DMS114 treated with DMSO at 0.1 percent for 48 hours (cell line): ENCODE measurements at regions not wholly inside any gene's neighbourhood (a gene's known extent, or its start where the extent isn't known, plus 50 kb on each side); places are given as distances from the start of the nearest gene placed in this dataset.
"Not testable (repeated sequence)": the region's sequence is repeated elsewhere in the genome, so short reads cannot be mapped to it uniquely, and the experiment has no call there.

Experiments
- DNase-seq: peaks from one replicate; lab custom pipeline; 2025; ENCODE audit not compliant: unreplicated experiment; lab: John Stamatoyannopoulos, UW

DNA sequence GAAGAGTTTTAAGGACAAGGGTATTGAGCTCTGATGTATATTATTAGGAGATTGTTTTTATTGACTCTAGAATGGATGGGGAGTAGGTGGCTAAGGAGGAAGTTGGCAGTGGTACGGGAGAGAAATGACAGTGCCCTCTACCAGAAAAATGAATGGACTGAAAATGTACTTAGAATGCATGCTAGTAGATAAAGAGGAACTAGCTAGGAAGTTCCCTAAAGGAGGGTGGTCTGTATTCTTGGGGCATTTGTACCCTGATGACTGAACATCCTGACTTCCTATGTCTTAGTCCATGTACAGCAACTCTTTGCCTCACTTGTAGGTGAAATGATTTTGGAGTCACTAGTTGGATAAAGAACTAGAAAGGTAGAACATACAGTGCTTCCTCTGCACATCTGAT, 581.5 kb upstream of the RBFOX1 start:
- DNase-seq, result no peak

- DNase-seq, result no peak
Observed at GRCh38 chr16:6749698-6750097, 582.9 kb upstream of the RBFOX1 start.

GRCh38 chr16:6736302-6736701, 596.3 kb upstream of the RBFOX1 start:
- DNase-seq, result not testable (repeated sequence)

- DNase-seq, result no peak
Observed at GRCh38 chr16:6735631-6736030, 597.0 kb upstream of the RBFOX1 start.

DNA sequence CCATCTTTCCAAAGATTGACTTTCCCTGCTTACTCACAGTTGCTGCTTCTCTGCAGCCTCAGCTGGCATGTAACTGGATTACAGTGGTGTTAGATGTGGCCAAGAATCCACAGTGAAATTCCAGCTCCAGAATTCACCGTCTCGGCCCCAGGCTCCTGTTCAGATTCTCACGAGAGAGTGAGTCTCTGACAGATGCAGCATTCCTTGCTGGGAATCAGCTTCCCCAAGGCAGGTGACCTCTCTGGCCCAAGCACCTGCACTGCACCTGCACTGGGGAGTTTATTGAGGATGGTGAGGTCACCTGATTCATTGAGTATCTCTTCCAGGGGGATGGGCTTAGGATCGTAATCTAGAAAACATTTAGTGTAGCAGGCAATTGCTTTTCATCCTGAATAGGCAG, 600.5 kb upstream of the RBFOX1 start:
- DNase-seq, result no peak

- no peak for DNase-seq
Observed at GRCh38 chr16:6728381-6728780, 604.3 kb upstream of the RBFOX1 start.

DNA sequence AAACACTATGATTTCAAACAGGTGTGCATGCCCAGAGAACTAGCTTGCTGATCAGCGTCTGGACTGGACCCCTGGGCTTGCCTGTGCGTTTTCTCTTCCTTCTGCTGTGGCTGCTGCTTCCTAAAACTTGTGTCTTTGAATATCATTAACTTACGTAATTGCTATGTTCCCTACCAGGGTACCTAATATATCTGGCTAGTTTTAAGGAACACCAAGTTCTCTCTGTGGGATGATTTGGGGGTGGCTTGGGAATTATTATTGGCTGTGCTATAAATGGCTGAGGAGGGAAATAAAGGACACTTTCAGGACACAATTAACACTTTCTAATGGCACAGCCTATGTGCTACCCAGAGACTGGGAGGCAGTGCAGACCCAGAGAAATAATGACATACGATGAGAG, 606.0 kb upstream of the RBFOX1 start:
- DNase-seq, result no peak

DNA sequence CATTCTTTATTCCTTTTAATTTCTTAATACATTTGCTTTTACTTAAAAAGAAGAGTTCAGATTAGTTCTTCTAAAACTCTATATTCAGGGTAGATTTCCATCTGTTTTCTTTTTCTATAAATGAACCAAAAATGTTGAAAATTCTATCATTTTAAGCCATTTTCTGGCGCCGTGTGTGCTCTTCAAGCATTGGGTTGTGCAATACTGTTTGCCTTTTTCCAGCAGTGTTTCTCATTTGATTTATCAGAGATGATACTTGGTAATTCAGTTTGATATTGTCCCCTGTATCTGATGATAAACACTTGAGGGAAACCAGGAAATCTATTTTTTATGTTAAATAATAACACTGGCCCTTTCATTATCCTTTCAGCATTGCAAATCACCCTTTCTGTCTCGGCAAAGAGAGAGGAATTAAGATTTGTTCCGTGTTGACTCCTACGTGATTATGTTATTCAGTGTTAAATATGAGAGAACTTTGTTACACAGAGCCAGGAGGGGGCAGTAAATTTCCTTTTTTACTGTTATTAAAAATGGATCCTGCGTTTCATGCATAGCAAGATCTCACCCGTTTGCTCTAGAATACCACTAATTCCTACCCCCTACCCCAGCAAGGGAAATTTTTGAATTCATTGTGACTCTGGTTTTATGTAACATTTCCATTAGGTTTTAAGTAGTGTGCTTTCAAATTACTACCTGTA, 606.9 kb upstream of the RBFOX1 start:
- DNase-seq, result no peak

- DNase-seq, result not testable (repeated sequence)
Observed at GRCh38 chr16:6725206-6725605, 607.4 kb upstream of the RBFOX1 start.

DNA sequence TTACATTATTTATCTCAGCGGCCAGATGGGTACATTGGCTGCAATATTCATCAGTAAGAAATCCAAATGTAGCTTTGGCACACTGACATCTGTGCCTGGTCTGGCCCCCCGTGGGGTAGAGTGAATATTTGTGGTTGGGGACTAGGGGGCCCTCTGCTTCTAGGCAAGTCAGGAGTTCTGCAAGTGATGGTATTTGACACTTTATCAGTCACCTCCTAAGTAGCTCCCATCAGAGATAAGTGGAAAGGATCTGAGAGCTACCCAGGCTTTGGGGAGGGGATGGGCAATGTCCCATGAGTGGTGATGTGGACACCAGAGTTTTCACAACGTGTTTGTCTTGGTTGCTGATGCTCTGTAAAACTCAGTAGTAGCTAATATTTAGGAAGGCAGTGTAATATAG, 609.9 kb upstream of the RBFOX1 start:
- DNase-seq, result no peak

DNA sequence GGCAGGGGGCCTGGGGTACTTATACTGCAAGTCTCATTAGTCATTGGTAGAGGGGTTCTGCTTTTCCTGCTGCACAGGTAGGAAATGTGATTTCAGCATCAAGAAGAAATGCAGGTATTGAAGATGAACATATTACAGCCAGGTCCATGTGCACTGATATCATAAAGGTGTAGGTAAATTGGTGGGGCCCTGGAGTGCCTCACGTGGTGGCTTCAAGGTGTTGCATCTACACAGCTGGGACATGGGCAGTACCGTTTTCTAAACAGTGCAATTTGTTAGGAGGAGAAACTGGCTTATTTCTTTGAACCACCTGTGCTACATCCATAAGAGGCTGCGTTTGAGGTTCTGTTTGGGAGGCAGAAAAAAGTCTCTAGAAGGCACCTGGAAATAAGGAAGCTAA, 618.1 kb upstream of the RBFOX1 start:
- no peak for DNase-seq

GRCh38 chr16:6709736-6710135, 622.9 kb upstream of the RBFOX1 start:
- DNase-seq, result no peak

GRCh38 chr16:6708576-6709215, 623.9 kb upstream of the RBFOX1 start:
- DNase-seq, result no peak

GRCh38 chr16:6704306-6704930, 628.2 kb upstream of the RBFOX1 start:
- no peak for DNase-seq

DNA sequence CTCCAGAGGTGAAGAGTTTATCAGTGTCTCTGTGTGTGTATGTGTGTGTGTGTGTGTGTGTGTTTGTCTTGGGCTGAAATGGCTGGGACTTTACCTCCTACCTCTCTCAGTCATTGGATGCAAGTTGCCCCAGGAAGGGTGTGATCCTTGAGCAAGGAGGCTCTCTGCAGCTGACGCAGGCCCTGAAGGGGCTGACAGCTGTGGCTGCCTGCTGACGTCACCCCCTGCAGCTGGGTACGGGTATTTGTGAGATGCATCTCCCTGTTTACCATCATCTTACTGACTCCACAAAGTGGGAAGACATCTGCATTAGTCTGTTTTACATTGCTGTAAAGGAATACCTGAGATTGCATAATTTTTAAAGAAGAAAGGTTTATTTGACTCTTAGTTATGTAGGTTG, 631.5 kb upstream of the RBFOX1 start:
- no peak for DNase-seq

DNA sequence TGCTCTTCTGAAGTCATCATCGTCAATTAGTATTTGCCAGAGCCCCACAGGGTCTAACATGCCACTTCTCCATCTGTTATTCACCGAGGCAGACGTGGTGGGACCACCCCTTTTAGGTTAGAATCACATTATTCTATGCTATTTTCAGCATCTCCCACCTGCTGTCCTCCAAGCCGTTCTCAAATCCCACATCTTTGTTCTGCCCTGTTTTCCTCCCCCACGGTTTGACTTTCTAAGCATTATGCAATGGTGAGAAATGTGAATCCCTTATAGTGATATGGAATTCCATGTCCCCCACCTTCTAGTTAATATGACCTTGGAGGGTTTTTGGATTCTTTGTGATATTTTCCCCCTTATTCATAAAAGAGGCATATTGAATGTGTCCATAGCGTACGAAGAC, 634.1 kb upstream of the RBFOX1 start:
- no peak for DNase-seq

DNA sequence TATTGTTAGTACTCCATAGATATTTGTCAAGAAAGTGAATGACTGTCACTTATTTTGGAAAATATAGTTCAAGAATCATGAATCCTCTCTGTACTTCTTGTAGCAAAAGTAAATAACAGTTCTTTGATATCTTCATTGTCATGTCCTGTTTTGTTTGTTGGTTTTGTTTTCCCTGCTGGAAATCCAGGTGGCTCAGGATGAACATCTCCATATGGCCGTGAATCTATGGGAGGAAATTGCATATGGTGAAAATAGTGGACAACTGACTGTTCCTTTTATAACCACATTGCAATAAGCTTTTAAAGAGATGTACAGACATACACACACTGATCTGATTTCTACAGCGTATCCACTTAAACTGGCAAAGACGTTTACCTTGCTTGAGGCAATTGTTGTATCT, 637.0 kb upstream of the RBFOX1 start:
- DNase-seq, result no peak

DNA sequence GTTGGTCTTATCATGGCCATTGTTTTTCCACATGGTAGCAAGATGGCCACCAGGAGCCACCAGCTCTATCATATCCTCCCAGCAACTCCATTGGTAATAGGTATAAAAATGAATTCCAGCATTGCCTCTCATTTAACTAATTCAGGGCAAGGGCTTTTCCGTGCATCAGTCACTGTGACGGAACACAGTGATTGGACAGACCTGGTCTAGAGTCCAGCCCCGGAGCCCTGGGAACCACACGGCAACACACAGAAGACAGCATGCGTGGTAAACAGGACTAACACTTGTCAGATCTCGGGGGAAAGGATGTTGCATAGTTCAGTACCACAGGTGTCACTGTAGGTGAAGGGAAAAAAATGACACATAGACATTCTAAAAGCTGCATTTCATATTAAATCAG, 638.0 kb upstream of the RBFOX1 start:
- DNase-seq, result no peak

DNA sequence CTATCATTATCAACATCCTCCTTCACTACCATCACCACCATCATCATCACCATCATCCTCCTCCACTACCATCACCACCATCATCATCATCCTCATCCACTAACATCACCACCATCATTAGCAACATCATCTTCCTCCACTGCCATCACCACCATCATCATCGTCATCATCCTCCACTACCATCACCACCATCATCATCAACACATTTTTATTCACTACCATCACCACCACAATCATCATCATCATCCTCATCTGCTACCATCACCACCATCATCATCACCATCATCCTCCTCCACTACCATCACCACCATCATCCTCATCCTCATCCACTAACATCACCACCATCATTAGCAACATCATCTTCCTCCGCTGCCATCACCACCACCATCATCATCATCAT, 639.2 kb upstream of the RBFOX1 start:
- DNase-seq, result not testable (repeated sequence)

DNA sequence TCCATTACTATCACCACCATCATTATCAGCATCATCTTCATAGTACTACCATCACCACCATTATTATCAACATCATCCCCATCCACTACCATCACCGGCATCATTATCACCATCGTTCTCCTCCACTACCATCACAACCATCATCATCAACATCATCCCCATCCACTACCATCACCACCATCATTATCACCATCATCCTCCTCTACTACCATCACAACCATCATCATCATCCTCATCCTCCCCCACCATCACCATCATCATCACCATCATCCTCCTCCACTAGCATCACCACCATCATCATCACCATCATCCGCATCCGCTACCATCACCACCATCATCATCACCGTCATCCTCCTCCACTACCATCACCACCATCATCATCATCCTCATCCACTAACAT, 639.8 kb upstream of the RBFOX1 start:
- no peak for DNase-seq

DNA sequence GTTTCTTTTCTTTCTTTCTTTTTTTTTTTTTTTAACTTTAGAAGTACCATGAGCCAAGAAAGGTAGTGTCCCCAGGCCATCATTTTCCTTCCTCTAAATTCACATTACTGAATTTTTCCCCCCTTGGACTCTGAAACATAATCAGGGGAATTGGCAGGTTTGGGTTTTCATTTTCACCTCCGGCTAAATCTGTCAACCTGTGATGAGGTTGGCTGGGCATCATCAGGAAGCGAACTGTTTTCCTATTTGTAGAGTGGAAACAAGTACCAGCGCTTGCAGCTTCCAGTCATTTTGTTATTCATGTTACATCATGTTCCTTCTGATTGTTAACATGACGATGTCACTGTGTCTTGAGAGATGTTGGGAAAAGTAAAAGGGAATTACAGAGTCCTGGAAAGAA, 641.9 kb upstream of the RBFOX1 start:
- no peak for DNase-seq

- DNase-seq, result no peak
Observed at GRCh38 chr16:6689643-6690042, 643.0 kb upstream of the RBFOX1 start.

GRCh38 chr16:6687593-6687992, 645.1 kb upstream of the RBFOX1 start:
- no peak for DNase-seq
